ENCODE measurements at regions not wholly inside any gene's neighbourhood (a gene's known extent, or its start where the extent isn't known, plus 50 kb on each side); places are given as distances from the start of the nearest gene placed in this dataset.

DNA sequence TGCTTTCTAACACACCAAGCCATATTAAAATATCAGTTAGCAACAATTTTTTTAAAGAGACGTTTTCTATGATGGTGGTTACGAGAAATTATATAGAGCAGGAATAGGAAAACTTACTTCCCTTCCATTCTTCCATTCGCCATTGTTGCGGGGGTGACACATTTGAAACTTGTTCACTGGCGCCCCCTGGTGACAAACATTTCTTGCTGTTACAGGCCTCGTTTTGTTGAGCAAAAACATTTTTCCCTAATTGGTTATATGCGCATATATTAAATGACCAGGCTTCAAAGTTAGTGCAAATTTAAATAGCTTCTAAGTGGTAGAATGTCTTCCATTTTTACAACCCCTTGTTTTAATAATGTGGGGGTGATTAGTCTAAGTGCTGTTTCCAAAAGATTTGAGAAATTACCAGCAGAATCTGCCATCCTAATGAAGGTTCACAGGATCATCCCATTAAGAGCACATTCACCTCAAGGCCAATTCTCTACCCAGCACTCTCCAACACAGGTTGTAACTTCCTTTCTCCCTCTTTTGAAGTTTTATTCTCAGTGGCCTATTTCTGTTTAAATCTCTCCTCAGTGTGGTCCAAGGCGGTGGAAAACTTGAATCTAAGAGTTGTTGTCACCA lies 1124.7 kb downstream of the FLRT2 start:
- DNase-seq = peak in 1 of 2 donors; percentile 19

DNA sequence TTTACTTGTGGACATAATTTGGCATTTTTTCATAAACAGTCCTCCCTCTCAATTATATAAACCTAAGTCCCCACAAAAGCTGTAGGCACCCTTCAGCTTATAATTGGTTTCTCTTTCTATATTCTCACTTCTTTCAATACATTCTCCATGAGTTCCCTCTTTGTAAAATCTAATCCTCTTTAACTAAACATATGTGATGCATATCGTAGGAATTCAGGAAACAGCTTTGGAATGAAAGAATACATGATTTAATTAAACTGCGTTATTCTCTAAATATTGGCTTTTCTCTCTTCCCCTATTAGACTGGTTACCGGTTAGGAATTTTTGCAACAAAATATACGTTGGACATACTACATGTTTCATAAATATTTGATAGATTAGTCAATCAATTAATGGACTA lies 1122.6 kb downstream of the FLRT2 start:
- no peak for DNase-seq

DNA sequence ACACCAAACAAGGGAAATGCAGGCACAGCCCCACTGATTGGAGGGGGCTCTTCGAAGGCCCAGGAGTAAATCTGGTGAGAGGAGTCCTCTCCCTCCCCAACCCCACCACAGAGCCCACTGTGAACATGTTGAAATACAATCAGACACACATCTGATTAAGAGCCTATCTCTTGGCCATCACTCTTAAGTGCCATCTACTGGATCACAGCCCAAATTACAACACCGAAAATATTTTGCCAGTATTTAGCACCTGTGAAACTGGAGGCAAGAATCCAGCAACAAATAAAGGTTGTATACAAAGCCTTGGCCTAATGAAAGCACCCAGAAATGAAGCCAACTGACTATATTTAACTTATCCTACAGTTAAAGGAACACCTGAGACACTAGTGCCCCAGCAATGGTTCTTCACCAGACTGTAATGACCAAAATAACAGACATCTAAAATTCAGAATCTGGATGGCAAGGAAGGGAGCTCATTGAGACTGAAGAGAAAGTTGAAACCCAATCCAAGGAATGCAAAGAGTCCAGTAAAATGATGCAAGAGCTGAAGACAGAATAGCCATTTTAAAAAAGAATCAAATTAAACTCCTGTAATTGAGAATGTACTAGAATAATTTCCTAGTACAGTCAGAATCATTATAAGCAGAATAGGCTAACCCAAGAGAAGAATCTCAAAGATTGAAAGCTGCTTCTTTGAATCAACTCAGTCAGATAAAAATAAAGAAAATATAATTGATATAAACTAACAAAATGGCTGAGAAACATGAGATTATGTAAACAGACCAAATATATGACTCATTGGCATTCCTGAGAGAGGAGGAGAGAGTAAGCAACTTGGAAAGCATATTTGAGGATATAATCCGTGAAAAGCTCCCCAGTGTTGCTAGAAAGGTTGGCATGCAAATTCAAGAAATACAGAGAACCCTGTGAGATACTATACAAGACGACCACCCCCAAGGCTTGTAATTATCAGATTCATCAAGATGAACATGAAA lies 1117.0 kb downstream of the FLRT2 start:
- DNase-seq = no peak

DNA sequence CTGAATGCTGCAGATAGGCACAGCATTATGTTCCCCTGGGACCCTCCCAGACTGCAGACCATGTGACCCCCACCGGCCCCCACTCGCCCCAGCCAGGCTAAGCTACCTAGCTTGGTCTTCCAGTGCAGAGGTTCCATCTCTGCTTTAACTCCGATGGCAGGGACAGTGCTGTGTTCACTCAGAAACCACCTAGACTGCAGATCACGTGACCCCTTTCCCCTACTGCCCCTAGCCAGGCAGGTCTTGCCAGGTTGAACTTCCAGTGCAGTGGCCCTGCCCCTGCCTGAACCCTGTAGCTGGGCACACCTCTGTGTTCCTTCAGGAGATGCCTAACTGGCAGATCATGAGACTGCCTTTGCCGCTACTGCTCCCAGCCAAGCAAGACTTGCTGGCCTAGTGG lies 1116.2 kb downstream of the FLRT2 start:
- DNase-seq = no peak

DNA sequence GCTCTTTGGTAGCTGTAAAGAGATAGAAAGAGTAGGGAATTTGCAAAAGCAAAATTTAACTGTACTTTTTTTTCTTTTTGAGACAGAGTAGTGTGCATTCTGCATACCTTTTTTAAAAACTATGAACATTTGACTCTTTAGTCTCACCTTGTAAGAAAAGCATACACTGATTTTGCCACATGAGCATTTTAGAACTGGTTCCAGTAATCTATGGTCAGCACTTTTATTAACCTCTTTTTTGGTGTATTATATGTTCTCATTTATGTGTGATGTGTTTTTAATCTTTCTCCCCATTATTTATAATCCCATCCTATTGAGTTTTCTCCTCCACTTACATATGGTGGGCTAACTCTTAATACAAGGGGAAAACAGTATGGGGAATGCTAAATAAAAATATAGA lies 1111.4 kb downstream of the FLRT2 start:
- DNase-seq = no peak

DNA sequence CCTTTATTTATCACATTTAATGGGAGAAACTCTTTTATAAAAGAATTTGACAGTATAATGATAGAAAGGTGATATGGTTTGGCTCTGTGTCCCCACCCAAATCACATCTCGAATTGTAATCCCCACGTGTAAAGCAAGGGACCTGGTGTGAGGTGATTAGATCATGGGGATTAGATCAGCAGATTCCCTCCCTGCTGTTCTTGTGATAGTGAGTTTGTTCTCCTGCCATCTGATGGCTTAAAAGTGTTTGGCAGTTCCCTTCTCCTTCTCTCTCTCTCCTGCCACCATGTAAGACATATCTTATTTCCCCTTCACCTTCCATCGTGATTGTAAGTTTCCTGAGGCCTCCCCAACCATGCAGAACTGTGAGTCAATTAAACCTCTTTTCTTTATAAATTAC lies 1110.3 kb downstream of the FLRT2 start:
- no peak for DNase-seq

DNA sequence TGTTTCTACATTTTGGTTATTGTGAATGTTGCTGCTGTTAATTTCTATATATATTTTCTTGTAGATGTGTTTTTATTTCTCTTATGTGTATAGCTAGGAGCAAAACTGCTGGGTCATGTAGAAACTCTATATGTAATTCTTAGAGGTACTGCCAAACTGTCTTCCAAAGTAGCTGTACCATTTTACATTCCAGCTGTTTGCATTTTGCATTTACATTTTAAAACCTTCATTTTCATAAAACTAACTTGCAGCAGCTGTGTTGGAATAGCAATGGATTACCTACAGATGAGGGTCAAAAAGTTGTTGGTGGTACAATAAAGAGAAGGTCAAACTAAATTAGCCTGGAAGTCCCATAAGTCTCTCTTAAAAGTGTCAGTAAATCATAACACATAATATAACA lies 1109.7 kb downstream of the FLRT2 start:
- DNase-seq = no peak

DNA sequence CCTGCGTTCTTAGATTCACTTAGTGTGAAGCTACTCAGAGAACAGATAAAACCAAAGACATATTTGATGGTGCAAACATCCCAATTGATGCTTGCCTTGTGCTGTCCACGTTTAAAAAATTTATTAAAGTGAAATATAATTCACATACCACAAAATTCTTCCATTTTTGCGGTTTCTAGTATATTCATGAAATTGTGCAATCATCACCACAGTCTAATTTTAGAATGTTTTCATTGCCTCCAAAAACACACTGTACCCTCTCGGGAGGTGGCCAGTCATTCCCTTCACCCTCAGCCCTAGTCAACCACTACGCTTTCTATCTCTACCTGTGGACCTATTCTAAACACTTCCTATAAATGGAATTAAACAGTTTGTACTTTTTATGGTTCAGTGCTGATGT lies 1109.2 kb downstream of the FLRT2 start:
- no peak for DNase-seq

DNA sequence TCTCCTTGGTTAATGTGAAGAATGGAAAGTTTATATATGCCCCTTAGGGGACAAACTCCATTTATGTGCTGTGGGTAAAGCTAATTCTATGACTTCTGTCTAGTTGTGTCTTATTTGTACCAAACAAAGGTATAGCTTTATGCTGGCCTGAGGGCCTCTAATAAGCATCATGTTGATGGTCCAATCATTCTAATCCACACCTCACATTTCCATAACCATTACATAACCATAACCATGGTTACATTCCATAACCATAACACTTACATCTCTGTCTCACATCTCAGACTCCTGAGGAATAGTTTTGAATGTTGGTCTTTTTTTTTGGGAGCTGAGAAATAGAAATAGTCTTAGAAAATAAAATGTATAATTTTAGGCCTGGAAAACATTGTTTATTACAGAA lies 1097.1 kb downstream of the FLRT2 start:
- no peak for DNase-seq

DNA sequence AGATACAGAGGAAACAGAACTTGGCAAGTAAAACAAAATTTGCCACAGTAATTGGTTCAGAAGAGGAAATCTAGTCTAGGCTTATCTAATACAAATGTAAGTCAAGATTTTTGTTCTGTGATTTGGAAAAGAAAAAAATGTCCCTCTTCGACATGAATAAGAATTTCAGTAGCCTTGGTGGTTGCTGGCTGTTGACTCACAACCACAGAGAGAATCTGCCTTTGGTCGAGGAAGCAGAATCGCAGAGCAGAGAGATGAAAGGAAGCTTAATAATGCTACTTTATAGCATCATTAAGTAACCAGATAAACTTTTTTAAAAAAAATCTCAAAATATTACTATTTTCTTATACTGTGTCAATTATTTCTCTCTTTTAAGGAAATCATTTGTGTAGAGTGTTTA lies 1096.6 kb downstream of the FLRT2 start:
- DNase-seq = no peak

DNA sequence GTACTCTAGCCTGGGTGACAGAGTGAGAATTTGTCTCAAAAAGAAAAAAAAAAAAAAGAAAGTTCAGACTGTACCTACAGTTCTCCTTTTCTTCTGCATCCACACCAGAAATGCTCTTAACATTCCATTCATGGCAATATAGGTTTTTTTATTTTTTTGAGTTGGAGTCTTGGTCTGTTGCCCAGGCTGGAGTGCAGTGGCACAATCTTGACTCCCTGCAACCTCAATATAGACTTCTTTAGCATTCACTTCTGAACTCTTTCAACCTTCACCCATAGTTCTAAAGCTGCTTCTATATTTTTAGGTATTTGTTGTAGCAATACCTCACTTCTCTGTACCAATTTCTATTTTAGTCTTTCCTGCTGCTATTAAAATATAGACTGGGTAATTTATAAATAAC lies 1095.7 kb downstream of the FLRT2 start:
- no peak for DNase-seq

DNA sequence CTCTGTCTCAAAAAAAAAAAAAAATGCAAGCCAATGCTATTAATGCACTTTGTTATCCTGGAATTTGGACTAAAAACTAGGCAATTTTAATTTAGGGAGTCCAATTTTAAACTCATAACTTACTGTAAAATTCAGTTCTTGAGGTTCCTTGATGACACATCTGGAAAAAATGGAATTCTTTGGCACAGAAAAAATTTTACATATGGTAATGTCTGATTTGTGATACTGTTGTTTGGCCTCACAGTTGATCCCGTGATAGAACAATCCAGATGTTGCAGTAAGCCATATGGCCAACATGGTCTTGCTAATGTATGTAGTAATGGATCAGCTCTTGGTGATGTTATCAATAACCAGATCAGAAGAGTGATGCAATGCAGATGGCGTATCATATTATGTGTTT lies 1089.8 kb downstream of the FLRT2 start:
- no peak for DNase-seq

DNA sequence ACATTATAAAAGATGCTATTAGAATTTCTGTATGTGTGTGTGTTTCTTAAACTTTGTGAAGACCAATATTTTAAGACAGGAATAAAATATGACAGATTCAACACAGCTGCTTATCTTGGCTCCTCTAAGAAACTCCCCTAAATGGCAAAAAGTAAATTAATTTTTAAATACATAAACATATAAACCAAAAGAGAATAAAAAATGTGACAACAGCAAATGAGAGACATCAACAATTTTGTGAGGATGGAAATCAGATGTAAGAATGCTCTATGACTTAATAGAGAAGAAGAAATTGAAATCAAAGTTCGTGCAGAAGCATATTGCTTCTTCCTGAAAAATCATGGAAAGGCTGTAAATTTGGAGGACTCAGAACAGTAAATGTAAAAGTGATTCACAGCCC lies 1083.8 kb downstream of the FLRT2 start:
- DNase-seq = no peak

DNA sequence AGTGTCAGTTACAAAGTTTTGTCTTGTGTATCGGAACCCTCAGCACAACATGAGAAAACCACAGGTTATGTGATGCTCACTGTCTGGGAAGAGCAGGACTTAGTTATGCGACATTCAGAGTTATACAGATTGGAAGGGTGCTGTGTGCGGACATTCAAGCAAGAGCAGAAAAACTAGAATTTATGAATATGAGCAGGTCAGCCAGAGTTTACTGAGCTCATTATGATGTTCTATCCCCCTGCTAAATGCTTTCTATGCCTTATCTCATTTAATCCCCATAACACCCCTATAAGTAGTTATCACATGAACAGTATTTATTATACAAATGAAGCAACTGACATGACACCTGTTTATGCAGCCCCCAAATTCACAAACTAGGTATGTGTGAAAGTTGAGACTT lies 1083.2 kb downstream of the FLRT2 start:
- DNase-seq = no peak

DNA sequence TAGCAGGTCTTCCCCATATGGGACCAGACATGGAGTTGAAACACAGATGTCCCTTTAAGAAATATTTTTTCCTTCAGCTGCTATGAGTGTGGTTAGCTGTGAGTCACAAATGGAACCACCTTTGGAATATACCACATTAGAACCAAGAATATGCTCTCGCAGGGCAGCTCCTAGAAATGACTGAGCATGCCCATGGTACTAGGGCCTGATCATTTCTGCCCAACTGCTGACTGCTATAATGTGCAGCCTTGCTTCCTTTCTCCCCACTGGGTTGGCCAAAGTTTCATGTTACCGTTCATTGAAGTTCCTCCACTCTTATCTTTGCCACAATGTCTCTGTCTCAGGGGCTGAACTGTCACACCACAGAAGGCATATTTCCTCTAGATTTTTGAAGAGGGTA lies 1074.6 kb downstream of the FLRT2 start:
- no peak for DNase-seq

DNA sequence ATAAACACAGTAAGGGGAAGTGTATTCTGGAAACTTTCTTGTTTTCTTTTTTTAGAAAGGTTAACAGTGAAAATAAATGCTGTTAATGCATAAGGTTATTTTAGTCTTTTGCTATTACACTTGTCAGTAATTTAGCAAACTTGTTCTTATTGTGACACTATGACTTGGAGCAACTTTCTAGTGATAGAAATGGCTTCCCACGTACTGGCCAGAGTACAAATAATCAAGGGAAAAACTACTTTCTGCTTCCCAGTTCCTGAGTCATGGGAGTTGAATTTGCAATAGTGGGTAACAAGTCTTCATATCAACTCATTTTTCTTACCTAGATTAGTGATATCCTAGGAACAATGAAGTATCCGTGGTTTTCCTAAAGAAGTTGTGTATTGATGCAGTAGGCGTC lies 1072.3 kb downstream of the FLRT2 start:
- DNase-seq = no peak

DNA sequence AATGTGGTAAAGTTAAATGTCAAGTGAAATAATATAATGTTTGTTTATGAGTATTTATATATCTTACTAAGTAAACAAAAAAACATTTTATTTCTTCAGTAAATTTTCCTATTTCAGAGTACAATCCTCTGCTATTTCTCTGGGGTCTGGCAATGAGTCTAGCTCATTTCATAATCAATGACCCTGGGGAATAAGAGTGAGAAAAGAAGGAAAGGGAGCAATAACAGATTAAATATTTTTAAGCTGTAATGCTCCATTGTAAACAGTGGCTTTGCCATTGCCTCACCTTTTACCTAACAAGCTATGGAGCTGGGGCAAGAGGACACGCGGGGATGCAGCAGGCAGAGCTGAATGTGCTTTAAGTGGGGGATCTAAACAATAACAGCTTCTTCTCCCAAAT lies 1071.9 kb downstream of the FLRT2 start:
- no peak for DNase-seq

DNA sequence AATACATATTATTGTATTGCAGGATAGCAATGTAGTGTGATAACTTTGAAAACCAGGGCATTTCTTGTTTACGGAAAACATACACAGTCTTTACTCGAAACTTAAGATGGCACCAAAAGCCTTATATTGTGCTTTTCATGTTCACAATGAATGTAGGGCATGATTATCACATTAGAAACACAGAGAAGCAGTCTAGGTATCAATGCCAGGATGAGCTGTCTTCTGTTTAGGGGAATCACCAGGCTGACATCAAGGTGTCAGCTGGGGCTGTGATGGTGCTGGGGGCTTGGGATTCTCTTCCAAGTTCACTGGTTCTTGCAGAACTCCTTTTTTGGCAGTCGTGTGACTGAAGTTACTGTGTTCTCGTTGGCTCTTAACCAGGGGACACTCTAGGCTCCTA lies 1067.3 kb downstream of the FLRT2 start:
- no peak for DNase-seq

DNA sequence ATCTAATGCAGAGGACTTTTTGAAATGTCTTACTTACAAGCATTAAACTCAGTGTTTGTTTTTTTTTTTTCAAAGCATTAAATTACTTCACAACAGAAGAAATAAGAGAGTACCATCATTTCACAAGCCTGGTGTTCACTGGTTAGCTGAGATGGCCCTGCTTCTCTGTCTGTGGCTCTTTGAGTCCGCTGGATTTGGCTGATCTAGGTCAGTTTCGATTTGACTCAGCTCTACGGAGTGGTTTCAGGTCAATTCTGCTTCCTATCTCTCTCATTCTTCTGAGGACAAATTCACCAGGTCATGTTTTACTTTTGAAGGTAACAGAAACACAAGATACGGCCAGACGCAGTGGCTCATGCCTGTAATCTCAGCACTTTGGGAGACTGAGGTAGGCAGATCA lies 1066.1 kb downstream of the FLRT2 start:
- DNase-seq = no peak

DNA sequence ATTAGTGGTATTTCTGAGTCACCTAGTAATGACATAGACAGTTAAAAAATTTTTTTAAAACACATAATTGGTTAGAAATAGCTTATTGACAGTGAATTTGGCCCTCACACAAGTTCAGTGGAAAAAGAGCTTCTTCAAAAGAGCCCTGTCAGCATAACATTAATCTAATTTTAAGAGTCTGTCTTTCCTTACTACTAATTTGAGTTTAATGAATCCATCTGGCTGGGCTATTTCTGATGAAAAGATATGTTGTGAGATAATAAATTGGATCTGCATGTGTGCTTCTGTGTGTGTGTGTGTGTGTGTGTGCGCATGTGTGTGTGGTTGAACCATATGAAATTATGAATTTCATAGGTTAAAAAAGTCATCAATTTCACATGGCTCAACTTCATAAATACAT lies 1045.2 kb downstream of the FLRT2 start:
- no peak for DNase-seq

DNA sequence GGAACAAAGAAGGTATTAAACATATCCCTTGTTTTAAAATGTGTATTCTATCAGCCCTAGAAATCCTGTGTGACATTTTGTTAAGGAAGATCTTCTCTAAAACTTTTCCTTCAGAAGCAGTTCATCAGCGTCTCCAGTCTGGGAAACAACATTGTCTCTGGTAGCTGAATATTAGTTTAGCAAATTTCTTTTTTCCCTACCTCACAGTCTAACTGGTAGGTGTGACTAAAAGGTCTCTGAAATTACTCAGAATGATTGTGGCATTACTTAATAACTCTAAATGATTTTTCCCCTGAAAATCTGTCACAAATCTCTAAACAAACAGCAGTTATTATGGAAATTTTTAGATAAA lies 1044.8 kb downstream of the FLRT2 start:
- no peak for DNase-seq

DNA sequence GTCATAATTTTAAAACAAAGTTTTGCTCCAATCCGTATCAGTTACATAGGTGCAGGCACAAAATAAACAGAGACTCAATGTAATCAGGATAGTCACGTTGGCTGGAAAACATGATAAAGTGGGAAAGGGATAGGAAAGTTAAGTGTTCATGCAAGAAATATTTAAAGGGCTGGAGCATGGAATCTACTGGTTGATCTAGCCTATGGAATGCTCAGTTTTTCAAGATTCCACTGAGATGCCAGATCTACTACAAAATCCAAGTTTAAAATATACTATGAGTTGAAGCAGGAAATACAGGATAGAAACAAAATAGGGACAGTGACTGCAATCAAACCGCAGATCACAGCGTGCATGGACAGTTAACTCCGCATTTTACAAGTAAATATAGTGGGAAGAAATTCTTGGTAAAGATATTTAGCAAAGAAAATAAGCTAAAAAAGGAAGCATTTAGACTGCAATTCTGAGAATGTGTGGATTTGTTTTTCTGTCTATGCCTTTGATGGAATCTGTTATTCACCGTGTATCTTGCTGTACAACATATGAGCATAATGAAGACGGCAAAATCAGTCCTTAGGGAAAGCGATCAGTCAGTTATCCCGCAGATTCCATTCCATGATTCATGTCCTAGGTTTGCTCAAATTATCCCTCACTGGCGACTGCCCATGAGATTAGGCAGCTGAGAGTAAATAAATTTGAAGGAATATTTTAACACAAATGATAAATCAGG lies 1044.3 kb downstream of the FLRT2 start:
- no peak for DNase-seq

DNA sequence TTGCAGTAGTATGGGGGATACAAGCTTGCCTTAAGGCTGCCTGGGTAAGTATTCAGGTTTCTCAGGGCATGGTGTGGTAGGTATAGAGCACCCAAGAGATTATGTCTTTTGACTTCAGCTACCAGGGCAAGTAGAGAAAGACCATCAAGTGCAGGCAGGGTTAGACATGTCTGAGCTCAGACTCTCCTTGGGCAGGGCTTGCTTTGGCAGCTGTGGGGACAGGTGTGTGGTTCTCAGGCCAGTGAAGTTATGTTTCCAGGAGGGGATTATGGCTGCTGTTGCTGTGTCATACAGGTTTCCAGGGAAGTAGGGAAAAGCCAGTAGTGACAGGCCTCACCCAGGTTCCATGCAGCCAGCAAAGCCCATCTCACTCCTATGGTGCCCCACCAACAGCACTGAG lies 1040.4 kb downstream of the FLRT2 start:
- no peak for DNase-seq

DNA sequence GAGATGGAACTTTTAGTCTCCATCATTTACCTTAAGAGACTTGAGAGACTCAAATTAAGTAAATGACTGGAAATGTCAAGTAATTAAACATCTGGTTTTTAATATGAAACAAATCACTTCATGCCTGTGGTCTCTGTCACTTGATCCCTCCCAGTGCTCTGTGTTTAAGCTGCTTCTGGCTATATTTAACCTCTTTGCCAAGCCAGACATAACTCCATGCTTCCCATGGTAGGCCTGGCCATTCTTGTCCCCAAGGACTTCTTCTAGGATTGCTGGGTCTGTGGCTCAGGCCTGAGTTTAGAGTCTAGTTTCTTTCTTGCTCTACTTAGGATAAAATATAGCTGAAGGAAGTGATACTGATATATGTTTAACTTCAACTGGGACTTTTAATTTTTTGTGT lies 1013.6 kb downstream of the FLRT2 start:
- DNase-seq = no peak

Measured in CD4-positive, alpha-beta T cell treated with Interferon alpha-2 for 1 hour (primary cell).